ENCODE measurements at regions not wholly inside any gene's neighbourhood (a gene's known extent, or its start where the extent isn't known, plus 50 kb on each side); places are given as distances from the start of the nearest gene placed in this dataset.

- H3K4me1 ChIP-seq (ENCODE audit: control insufficient read depth in 5 of 5, insufficient read depth in 5 of 5, low read length in 5 of 5), result no peaks in the 10 kb centered on the region
- H3K9ac ChIP-seq (ENCODE audit: insufficient read depth in 1 of 2, low read length in 2 of 2), result no peak overlapping the region
- TF ChIP-seq CTCF (IDR thresholded peaks at IDR 0.05; ENCODE audit: control extremely low read depth, extremely low read depth), result no peak
- DNase-seq, result no peak
- H3K9me3 ChIP-seq (ENCODE audit: control insufficient read depth in 4 of 4, insufficient read depth in 3 of 4, low read length in 3 of 4), result peaks cover 0 to 2% (median 0%) of the 10 kb centered on the region in 4 donors
- no peak overlapping the region for H3K4me3 ChIP-seq
- H3K27me3 ChIP-seq (ENCODE audit: control insufficient read depth in 3 of 3, insufficient read depth in 3 of 3, low read length in 2 of 3), result no peaks in the 10 kb centered on the region
- WGBS, 2 donors, result 67 to 86% methylated on average over 2 of the region's 2 CpGs
- no peak overlapping the region for H3K27ac ChIP-seq (ENCODE audit: low read depth in 1 of 2, low read length in 1 of 2)
- no peak for ATAC-seq (ENCODE audit: insufficient read depth, low FRiP score)
- H3K36me3 ChIP-seq (ENCODE audit: control insufficient read depth in 4 of 4, insufficient read depth in 4 of 4, low read length in 4 of 4), result no peaks in the 10 kb centered on the region
Measured at GRCh38 chr16:6888531-6888930, 444.1 kb upstream of the RBFOX1 start.

GRCh38 chr16:6884002-6884401, 448.6 kb upstream of the RBFOX1 start:
- Histone ChIP-seq H3K27me3 (ENCODE audit: control insufficient read depth in 3 of 3, insufficient read depth in 3 of 3, low read length in 2 of 3) (no peaks in the 10 kb centered on the region), H3K9me3 (ENCODE audit: control insufficient read depth in 4 of 4, insufficient read depth in 3 of 4, low read length in 3 of 4) (peaks cover 0 to 2% (median 0%) of the 10 kb centered on the region in 4 donors), H3K27ac (ENCODE audit: low read depth in 1 of 2, low read length in 1 of 2) (no peak overlapping the region), H3K4me1 (ENCODE audit: control insufficient read depth in 5 of 5, insufficient read depth in 5 of 5, low read length in 5 of 5) (no peaks in the 10 kb centered on the region), H3K9ac (ENCODE audit: insufficient read depth in 1 of 2, low read length in 2 of 2) (no peak overlapping the region), H3K4me3 (no peak overlapping the region), H3K36me3 (ENCODE audit: control insufficient read depth in 4 of 4, insufficient read depth in 4 of 4, low read length in 4 of 4) (no peaks in the 10 kb centered on the region)
- no peak for DNase-seq
- TF ChIP-seq CTCF (IDR thresholded peaks at IDR 0.05; ENCODE audit: control extremely low read depth, extremely low read depth), result no peak
- ATAC-seq (ENCODE audit: insufficient read depth, low FRiP score), result no peak
- WGBS, 2 donors, result 78 to 82% methylated on average over 7 of the region's 7 CpGs

- Histone ChIP-seq H3K9ac (ENCODE audit: insufficient read depth in 1 of 2, low read length in 2 of 2) (no peak overlapping the region), H3K27me3 (ENCODE audit: control insufficient read depth in 3 of 3, insufficient read depth in 3 of 3, low read length in 2 of 3) (no peaks in the 10 kb centered on the region), H3K27ac (ENCODE audit: low read depth in 1 of 2, low read length in 1 of 2) (no peak overlapping the region), H3K4me1 (ENCODE audit: control insufficient read depth in 5 of 5, insufficient read depth in 5 of 5, low read length in 5 of 5) (no peaks in the 10 kb centered on the region), H3K9me3 (ENCODE audit: control insufficient read depth in 4 of 4, insufficient read depth in 3 of 4, low read length in 3 of 4) (peaks cover 0 to 2% (median 0%) of the 10 kb centered on the region in 4 donors), H3K36me3 (ENCODE audit: control insufficient read depth in 4 of 4, insufficient read depth in 4 of 4, low read length in 4 of 4) (no peaks in the 10 kb centered on the region), H3K4me3 (no peak overlapping the region)
- TF ChIP-seq CTCF (IDR thresholded peaks at IDR 0.05; ENCODE audit: control extremely low read depth, extremely low read depth), result no peak
- no peak for DNase-seq
- ATAC-seq (ENCODE audit: insufficient read depth, low FRiP score), result no peak
- WGBS, 2 donors, result 72 to 91% methylated on average over 4 of the region's 4 CpGs
Measured at GRCh38 chr16:6880263-6880662, 452.4 kb upstream of the RBFOX1 start.

GRCh38 chr16:6864671-6865070, 468.0 kb upstream of the RBFOX1 start:
- H3K27me3 ChIP-seq (ENCODE audit: control insufficient read depth in 3 of 3, insufficient read depth in 3 of 3, low read length in 2 of 3), result no peaks in the 10 kb centered on the region
- ATAC-seq (ENCODE audit: insufficient read depth, low FRiP score) (no peak), DNase-seq (no peak)
- no peak for TF ChIP-seq CTCF (IDR thresholded peaks at IDR 0.05; ENCODE audit: control extremely low read depth, extremely low read depth)
- no peak overlapping the region for H3K27ac ChIP-seq (ENCODE audit: low read depth in 1 of 2, low read length in 1 of 2)
- no peak overlapping the region for H3K9ac ChIP-seq (ENCODE audit: insufficient read depth in 1 of 2, low read length in 2 of 2)
- H3K9me3 ChIP-seq (ENCODE audit: control insufficient read depth in 4 of 4, insufficient read depth in 3 of 4, low read length in 3 of 4), result peaks cover 0 to 2% (median 0%) of the 10 kb centered on the region in 4 donors
- H3K4me1 ChIP-seq (ENCODE audit: control insufficient read depth in 5 of 5, insufficient read depth in 5 of 5, low read length in 5 of 5), result no peaks in the 10 kb centered on the region
- H3K4me3 ChIP-seq, result no peak overlapping the region
- H3K36me3 ChIP-seq (ENCODE audit: control insufficient read depth in 4 of 4, insufficient read depth in 4 of 4, low read length in 4 of 4), result no peaks in the 10 kb centered on the region
- WGBS, 2 donors, result 68 to 74% methylated on average over 5 of the region's 5 CpGs

Measured in lung (tissue), 11 donors.